ENCODE measurements at regions not wholly inside any gene's neighbourhood (a gene's known extent, or its start where the extent isn't known, plus 50 kb on each side); places are given as distances from the start of the nearest gene placed in this dataset.

DNA sequence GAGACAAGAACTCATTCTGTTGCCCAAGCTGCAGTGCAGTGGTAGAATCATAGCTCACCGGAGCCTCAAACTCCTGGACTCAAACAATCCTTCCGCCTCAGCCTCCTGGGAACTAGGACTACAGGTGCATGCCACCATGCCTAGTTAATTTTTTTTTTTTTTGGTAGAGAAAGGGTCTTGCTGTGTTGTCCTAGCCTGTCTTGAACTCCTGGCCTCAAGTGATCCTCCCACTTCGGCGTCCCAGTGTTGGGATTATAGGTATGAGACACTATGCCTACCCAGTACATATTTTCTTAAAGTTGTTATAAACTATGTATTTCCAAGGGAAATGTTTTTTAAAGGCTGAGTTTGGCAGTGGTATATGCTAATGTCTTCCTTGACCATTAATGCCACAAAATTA lies 412.6 kb downstream of the KLF12 start:
- no peak for TF ChIP-seq POLR2A (IDR thresholded peaks at IDR 0.05; ENCODE audit: low read length)
- no peak for TF ChIP-seq GATA1 (IDR thresholded peaks at IDR 0.05; ENCODE audit: low read depth, low read length)
